H9 (cell line): ENCODE measurements at regions not wholly inside any gene's neighbourhood (a gene's known extent, or its start where the extent isn't known, plus 50 kb on each side); places are given as distances from the start of the nearest gene placed in this dataset.
"Not testable (repeated sequence)": the region's sequence is repeated elsewhere in the genome, so short reads cannot be mapped to it uniquely, and the experiment has no call there.

Experiments
- DNase-seq: peaks from one replicate; pipeline ENCODE4 v3.0.0-alpha.2; 2017
- H2AFZ ChIP-seq: one replicate; pipeline ENCODE4 v1.6.1; 2013; ENCODE audit warnings: mild to moderate bottlenecking, low read length, control low read depth, moderate library complexity
- H2AK5ac ChIP-seq: 2 replicates; pipeline ENCODE4 v1.6.1; 2013; ENCODE audit warnings: low read length, control low read depth, mixed read lengths; ENCODE audit not compliant: insufficient read length
- H2BK120ac ChIP-seq: one replicate; pipeline ENCODE4 v1.6.1; 2013; ENCODE audit warnings: low read depth, mild to moderate bottlenecking, low read length, control low read depth, inconsistent platforms; ENCODE audit not compliant: poor library complexity, severe bottlenecking
- H2BK12ac ChIP-seq: 2 replicates; pipeline ENCODE4 v1.6.1; 2013; ENCODE audit warnings: low read length, control low read depth, mixed read lengths, low read depth; ENCODE audit not compliant: insufficient read length
- H2BK15ac ChIP-seq: 2 replicates; pipeline ENCODE4 v1.6.1; 2013; ENCODE audit warnings: low read depth, low read length, control low read depth
- H2BK20ac ChIP-seq: one replicate; pipeline ENCODE4 v1.6.1; 2013; ENCODE audit warnings: low read depth, mild to moderate bottlenecking, low read length, control low read depth, inconsistent platforms; ENCODE audit not compliant: poor library complexity, severe bottlenecking
- H2BK5ac ChIP-seq: 2 replicates; pipeline ENCODE4 v1.6.1; 2013; ENCODE audit warnings: low read length, control low read depth, mixed read lengths; ENCODE audit not compliant: insufficient read length
- H3K14ac ChIP-seq: 2 replicates; pipeline ENCODE4 v1.6.1; 2013; ENCODE audit warnings: low read length, control low read depth; ENCODE audit not compliant: insufficient read depth
- H3K18ac ChIP-seq: 2 replicates; pipeline ENCODE4 v1.6.1; 2013; ENCODE audit warnings: low read depth, mild to moderate bottlenecking, mixed read lengths, low read length, control low read depth; ENCODE audit not compliant: insufficient read length
- H3K23ac ChIP-seq: 2 replicates; pipeline ENCODE4 v1.6.1; 2013; ENCODE audit warnings: low read length, control low read depth, mixed read lengths, low read depth; ENCODE audit not compliant: insufficient read length
- H3K23me2 ChIP-seq: 2 replicates; pipeline ENCODE4 v1.6.1; 2013; ENCODE audit warnings: low read depth, mild to moderate bottlenecking, mixed read lengths, low read length, control low read depth; ENCODE audit not compliant: insufficient read length, poor library complexity, severe bottlenecking
- H3K27ac ChIP-seq: 2 replicates; pipeline ENCODE4 v1.5.1; 2013; ENCODE audit warnings: low read length, control low read depth, mixed read lengths, low read depth; ENCODE audit not compliant: insufficient read length
- H3K27me3 ChIP-seq: 2 replicates; pipeline ENCODE4 v1.6.1; 2013; ENCODE audit warnings: low read length, control low read depth, inconsistent platforms; ENCODE audit not compliant: insufficient read depth
- H3K4ac ChIP-seq: 2 replicates; pipeline ENCODE4 v1.6.1; 2013; ENCODE audit warnings: low read depth, mild to moderate bottlenecking, control low read depth, inconsistent platforms, low read length, moderate library complexity
- H3K4me1 ChIP-seq: 2 replicates; pipeline ENCODE4 v1.6.1; 2013; ENCODE audit warnings: low read length, control low read depth, inconsistent platforms; ENCODE audit not compliant: insufficient read depth
- H3K4me2 ChIP-seq: 2 replicates; pipeline ENCODE4 v1.6.1; 2013; ENCODE audit warnings: low read length, control low read depth, mixed read lengths; ENCODE audit not compliant: insufficient read length, insufficient read depth
- H3K56ac ChIP-seq: 2 replicates; pipeline ENCODE4 v1.6.1; 2013; ENCODE audit warnings: low read depth, mild to moderate bottlenecking, mixed read lengths, low read length, control low read depth; ENCODE audit not compliant: insufficient read length
- H3K79me1 ChIP-seq: 2 replicates; pipeline ENCODE4 v1.6.1; 2013; ENCODE audit warnings: low read depth, mild to moderate bottlenecking, moderate library complexity, low read length, control low read depth, inconsistent platforms; ENCODE audit not compliant: insufficient read depth, poor library complexity, severe bottlenecking
- H3K79me2 ChIP-seq: 2 replicates; pipeline ENCODE4 v1.6.1; 2013; ENCODE audit warnings: low read length, control low read depth, inconsistent platforms; ENCODE audit not compliant: insufficient read depth
- H3K9ac ChIP-seq: 2 replicates; pipeline ENCODE4 v1.6.1; 2013; ENCODE audit warnings: low read length, control low read depth, mixed read lengths; ENCODE audit not compliant: insufficient read length; ENCODE audit errors: extremely low read depth
- H3K9me3 ChIP-seq: one replicate; pipeline ENCODE4 v1.6.1; 2013; ENCODE audit warnings: low read depth, low read length, inconsistent platforms; ENCODE audit not compliant: control insufficient read depth
- H3T11ph ChIP-seq: one replicate; pipeline ENCODE4 v1.6.1; 2013; ENCODE audit warnings: mild to moderate bottlenecking, low read length, control low read depth, inconsistent platforms
- H4K20me1 ChIP-seq: one replicate; pipeline ENCODE4 v1.6.1; 2013; ENCODE audit not compliant: control insufficient read depth, insufficient read length, insufficient read depth
- H4K5ac ChIP-seq: 2 replicates; pipeline ENCODE4 v1.6.1; 2013; ENCODE audit warnings: low read depth, mild to moderate bottlenecking, mixed read lengths, low read length, control low read depth; ENCODE audit not compliant: insufficient read length
- H4K8ac ChIP-seq: replicated peaks from 2 replicates; pipeline ENCODE4 v1.6.1; 2013; ENCODE audit warnings: low read length, control low read depth, mixed read lengths, low read depth; ENCODE audit not compliant: insufficient read length
- H4K91ac ChIP-seq: 2 replicates; pipeline ENCODE4 v1.6.1; 2013; ENCODE audit warnings: low read depth, mild to moderate bottlenecking, moderate library complexity, mixed read lengths, low read length, control low read depth; ENCODE audit not compliant: insufficient read length
- H3K27ac Mint-ChIP-seq, 3 experiments: 2 replicates in 2 of 3; 3 replicates in 1 of 3; pipeline ENCODE4 v1.8.0; 2020 to 2021; ENCODE audit warnings: mixed read lengths in 3 of 3, mild to moderate bottlenecking in 1 of 3, moderate library complexity in 1 of 3
- H3K27me3 Mint-ChIP-seq: 2 replicates; pipeline ENCODE4 v1.8.0; 2021; ENCODE audit warnings: low read depth, mild to moderate bottlenecking, moderate library complexity, mixed read lengths
- H3K36me3 Mint-ChIP-seq, 3 experiments: 2 replicates in 2 of 3; 3 replicates in 1 of 3; pipeline ENCODE4 v1.8.0; 2020 to 2021; ENCODE audit warnings: low read depth in 3 of 3, mixed read lengths in 3 of 3; ENCODE audit not compliant: insufficient read depth in 1 of 3
- H3K4me1 Mint-ChIP-seq, 2 experiments: 2 replicates each; pipeline ENCODE4 v1.8.0; 2020; ENCODE audit warnings: mixed read lengths in 2 of 2
- H3K4me3 Mint-ChIP-seq, 2 experiments: 2 replicates in 1 of 2; 3 replicates in 1 of 2; pipeline ENCODE4 v1.8.0; 2020 to 2021; ENCODE audit warnings: mild to moderate bottlenecking in 2 of 2, mixed read lengths in 2 of 2, moderate library complexity in 1 of 2
- H3K9me3 Mint-ChIP-seq, 2 experiments: 2 replicates in 1 of 2; 3 replicates in 1 of 2; pipeline ENCODE4 v1.8.0; 2020; ENCODE audit warnings: mild to moderate bottlenecking in 2 of 2, mixed read lengths in 2 of 2, moderate library complexity in 1 of 2
- WGBS: extraction: QIAGEN DNeasy Blood & Tissue Kit; methylation state at CpG from one replicate; pipeline ENCODE4 v1.1.7; 2013; ENCODE audit warnings: missing lambda C conversion rate, low lambda C conversion rate, mixed read lengths; ENCODE audit not compliant: insufficient read length; ENCODE audit errors: extremely low coverage; 5-methylcytosine and 5-hydroxymethylcytosine counted together
- TF ChIP-seq, protein P1 (sequence below): fragments of 200-600 bp; sonication (generic); conservative IDR thresholded peaks from 3 replicates; pipeline ENCODE4 v1.8.0; 2021; ENCODE audit warnings: antibody characterized with exemption, mild to moderate bottlenecking

DNA sequence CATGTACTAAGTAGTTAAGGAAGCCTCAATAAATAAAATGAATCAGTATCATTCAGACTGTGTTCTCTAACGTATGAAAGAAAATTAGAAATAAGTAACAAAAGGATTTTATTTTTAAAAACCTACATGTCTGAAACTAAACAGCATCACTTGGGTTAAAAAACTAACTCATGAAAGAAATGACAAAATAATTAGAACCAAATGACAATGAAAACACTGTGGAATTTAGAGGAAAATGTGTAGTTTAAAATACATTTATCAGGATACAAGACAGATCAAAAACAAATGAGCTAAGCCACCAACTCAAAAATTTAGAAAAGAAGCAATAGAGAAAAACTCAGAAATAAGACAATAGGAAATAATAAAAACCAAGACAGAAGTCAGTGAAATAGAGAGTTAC is 108.7 kb downstream of the TENT5C start:
- Histone ChIP-seq H2BK12ac (no peak overlapping the region), H3K23me2 (no peaks in the 10 kb centered on the region), H4K8ac (no peak overlapping the region), H3T11ph (no peak overlapping the region), H2AFZ (no peak overlapping the region), H2BK120ac (no peak overlapping the region), H3K4ac (no peak overlapping the region), H4K20me1 (no peaks in the 10 kb centered on the region), H3K4me1 (no peaks in the 10 kb centered on the region), H4K91ac (no peak overlapping the region), H2BK20ac (no peak overlapping the region), H3K9ac (no peak overlapping the region), H3K14ac (no peak overlapping the region), H3K79me1 (no peaks in the 10 kb centered on the region), H3K4me2 (no peak overlapping the region), H2BK15ac (no peak overlapping the region), H2AK5ac (no peak overlapping the region), H3K27me3 (no peaks in the 10 kb centered on the region; the same call in 1 of the 2 replicates), H3K79me2 (no peaks in the 10 kb centered on the region), H3K56ac (no peak overlapping the region), H3K9me3 (no peaks in the 10 kb centered on the region), H3K23ac (no peak overlapping the region), H4K5ac (no peak overlapping the region), H3K18ac (no peak overlapping the region), H3K27ac (no peak overlapping the region), H2BK5ac (no peak overlapping the region)
- H3K27ac Mint-ChIP-seq, result no peak overlapping the region
- H3K4me3 Mint-ChIP-seq, result no peak overlapping the region
- peaks cover 39% of the 10 kb centered on the region in 2 experiments for H3K9me3 Mint-ChIP-seq
- peaks cover 10 to 34% (median 22%) of the 10 kb centered on the region in 3 experiments for H3K36me3 Mint-ChIP-seq
- peaks cover 6% of the 10 kb centered on the region for H3K27me3 Mint-ChIP-seq
- TF ChIP-seq, protein P1, sequence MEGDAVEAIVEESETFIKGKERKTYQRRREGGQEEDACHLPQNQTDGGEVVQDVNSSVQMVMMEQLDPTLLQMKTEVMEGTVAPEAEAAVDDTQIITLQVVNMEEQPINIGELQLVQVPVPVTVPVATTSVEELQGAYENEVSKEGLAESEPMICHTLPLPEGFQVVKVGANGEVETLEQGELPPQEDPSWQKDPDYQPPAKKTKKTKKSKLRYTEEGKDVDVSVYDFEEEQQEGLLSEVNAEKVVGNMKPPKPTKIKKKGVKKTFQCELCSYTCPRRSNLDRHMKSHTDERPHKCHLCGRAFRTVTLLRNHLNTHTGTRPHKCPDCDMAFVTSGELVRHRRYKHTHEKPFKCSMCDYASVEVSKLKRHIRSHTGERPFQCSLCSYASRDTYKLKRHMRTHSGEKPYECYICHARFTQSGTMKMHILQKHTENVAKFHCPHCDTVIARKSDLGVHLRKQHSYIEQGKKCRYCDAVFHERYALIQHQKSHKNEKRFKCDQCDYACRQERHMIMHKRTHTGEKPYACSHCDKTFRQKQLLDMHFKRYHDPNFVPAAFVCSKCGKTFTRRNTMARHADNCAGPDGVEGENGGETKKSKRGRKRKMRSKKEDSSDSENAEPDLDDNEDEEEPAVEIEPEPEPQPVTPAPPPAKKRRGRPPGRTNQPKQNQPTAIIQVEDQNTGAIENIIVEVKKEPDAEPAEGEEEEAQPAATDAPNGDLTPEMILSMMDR, result no peak
- no peak for DNase-seq
- H3K4me1 Mint-ChIP-seq, result peaks cover 0 to 2% of the 10 kb centered on the region in 2 experiments; a peak in 3 of 4 replicates
- no CpG with 5 or more reads among the region's 1 CpG for WGBS

DNA sequence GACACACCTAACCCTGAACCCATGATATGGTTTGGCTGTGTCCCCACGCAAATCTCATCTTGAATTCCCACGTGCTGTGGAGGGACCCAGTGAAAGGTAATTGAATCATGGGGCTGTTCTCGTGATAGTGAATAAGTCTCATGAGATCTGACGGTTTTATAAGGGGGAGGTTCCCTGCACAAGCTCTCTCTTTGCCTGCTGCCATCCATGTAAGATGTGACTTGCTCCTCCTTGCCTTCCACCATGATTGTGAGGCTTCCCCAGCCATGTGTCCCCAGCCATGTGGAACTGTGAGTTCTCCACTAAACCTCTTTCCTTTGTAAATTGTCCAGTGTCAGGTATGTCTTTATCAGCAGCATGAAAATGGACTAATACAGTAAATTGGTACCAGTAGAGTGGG is 110.2 kb downstream of the TENT5C start:
- not testable (repeated sequence) for H2AFZ ChIP-seq, H3K9ac ChIP-seq, H3K79me1 ChIP-seq, H3K4me2 ChIP-seq, H3K56ac ChIP-seq, H2BK15ac ChIP-seq, H3K4me1 Mint-ChIP-seq, H4K5ac ChIP-seq, H3K23me2 ChIP-seq, H3K79me2 ChIP-seq, H3K4ac ChIP-seq, H3K4me1 ChIP-seq, H2BK120ac ChIP-seq, H2BK12ac ChIP-seq, H4K8ac ChIP-seq, H3K4me3 Mint-ChIP-seq, H2AK5ac ChIP-seq, H3K27me3 ChIP-seq, H4K91ac ChIP-seq, H3K27ac ChIP-seq, H3K23ac ChIP-seq, H3K27me3 Mint-ChIP-seq, H3K18ac ChIP-seq, H3T11ph ChIP-seq, H4K20me1 ChIP-seq, H2BK5ac ChIP-seq, DNase-seq, H3K14ac ChIP-seq, H3K27ac Mint-ChIP-seq, H3K9me3 ChIP-seq, H2BK20ac ChIP-seq
- WGBS, result no CpG with 5 or more reads among the region's 4 CpGs
- peaks cover 16 to 46% (median 33%) of the 10 kb centered on the region in 3 experiments for H3K36me3 Mint-ChIP-seq
- peaks cover 53 to 54% of the 10 kb centered on the region in 2 experiments for H3K9me3 Mint-ChIP-seq
